ENCODE measurements at regions not wholly inside any gene's neighbourhood (a gene's known extent, or its start where the extent isn't known, plus 50 kb on each side); places are given as distances from the start of the nearest gene placed in this dataset.

DNA sequence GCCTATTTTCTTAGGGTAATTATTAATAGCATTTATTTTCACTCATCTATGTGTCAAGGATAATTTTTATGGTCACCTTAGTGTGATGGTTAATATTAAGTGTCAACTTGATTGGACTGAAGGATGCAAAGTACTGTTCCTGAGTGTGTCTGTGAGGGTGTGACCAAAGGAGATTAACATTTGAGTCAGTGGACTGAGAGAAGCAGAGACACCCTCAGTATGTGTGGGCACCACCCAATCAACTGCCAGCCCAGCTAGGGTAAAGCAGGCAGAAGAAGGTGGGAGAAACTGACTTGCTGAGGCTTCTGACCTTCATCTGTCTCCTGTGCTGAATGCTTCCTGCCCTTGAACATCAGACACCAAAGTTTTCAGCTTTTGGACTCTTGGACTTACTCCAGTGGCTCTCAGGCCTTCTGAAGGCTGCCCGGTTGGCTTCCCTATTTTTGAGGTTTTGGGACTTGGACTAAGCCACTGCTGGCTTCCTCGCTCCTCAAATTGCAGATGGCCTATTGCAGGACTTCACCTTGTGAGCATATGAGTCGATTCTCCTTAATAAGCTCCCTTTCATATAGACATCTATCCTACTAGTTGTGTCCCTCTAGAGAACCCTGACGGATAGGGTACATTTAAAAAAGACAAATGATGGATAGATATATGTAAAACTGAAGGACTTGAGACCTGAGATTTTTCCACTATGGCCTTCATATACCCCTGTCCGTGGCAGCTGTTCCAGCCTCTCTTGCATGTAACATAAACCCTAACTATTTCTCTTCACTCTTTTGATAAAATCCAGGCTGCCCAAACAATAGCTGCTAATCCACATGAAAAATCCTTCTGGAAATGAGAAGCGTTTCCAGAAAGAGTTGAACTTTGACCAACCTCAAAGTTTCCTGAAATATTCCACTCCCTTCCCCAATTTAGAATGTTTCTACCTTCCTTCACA lies 62.1 kb upstream of the RGS17 start:
- TF ChIP-seq, protein P1, sequence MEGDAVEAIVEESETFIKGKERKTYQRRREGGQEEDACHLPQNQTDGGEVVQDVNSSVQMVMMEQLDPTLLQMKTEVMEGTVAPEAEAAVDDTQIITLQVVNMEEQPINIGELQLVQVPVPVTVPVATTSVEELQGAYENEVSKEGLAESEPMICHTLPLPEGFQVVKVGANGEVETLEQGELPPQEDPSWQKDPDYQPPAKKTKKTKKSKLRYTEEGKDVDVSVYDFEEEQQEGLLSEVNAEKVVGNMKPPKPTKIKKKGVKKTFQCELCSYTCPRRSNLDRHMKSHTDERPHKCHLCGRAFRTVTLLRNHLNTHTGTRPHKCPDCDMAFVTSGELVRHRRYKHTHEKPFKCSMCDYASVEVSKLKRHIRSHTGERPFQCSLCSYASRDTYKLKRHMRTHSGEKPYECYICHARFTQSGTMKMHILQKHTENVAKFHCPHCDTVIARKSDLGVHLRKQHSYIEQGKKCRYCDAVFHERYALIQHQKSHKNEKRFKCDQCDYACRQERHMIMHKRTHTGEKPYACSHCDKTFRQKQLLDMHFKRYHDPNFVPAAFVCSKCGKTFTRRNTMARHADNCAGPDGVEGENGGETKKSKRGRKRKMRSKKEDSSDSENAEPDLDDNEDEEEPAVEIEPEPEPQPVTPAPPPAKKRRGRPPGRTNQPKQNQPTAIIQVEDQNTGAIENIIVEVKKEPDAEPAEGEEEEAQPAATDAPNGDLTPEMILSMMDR (IDR thresholded peaks at IDR 0.05 in 8 of 11, conservative IDR thresholded peaks at IDR 0.05 in 3 of 11) = no peak
- TF ChIP-seq POLR2A (IDR thresholded peaks at IDR 0.05) (no peak), POLR2AphosphoS5 (IDR thresholded peaks at IDR 0.05) (no peak)
